Skeletal muscle tissue (tissue), 3 donors: ENCODE measurements at regions not wholly inside any gene's neighbourhood (a gene's known extent, or its start where the extent isn't known, plus 50 kb on each side); places are given as distances from the start of the nearest gene placed in this dataset.

Experiments used
- H3K27ac ChIP-seq: one replicate; pipeline ENCODE4 v1.7.0; 2013; ENCODE audit warnings: mild to moderate bottlenecking, low read depth, low read length, inconsistent platforms
- H3K27me3 ChIP-seq, 3 donors: one replicate each; pipeline ENCODE4 v1.7.0; 2013; ENCODE audit warnings: low read length in 3 of 3; ENCODE audit not compliant: control insufficient read depth in 3 of 3, insufficient read depth in 3 of 3
- H3K36me3 ChIP-seq, 3 donors: one replicate each; pipeline ENCODE4 v1.7.0; 2013; ENCODE audit warnings: low read length in 3 of 3; ENCODE audit not compliant: control insufficient read depth in 3 of 3, insufficient read depth in 3 of 3
- H3K4me1 ChIP-seq, 3 donors: one replicate each; pipeline ENCODE4 v1.7.0; 2013; ENCODE audit warnings: low read length in 3 of 3, mild to moderate bottlenecking in 3 of 3; ENCODE audit not compliant: control insufficient read depth in 3 of 3, insufficient read depth in 3 of 3
- H3K4me3 ChIP-seq, 3 donors: one replicate each; pipeline ENCODE4 v1.7.0; 2013; ENCODE audit warnings: low read length in 3 of 3
- H3K9ac ChIP-seq, 3 donors: one replicate each; pipeline ENCODE4 v1.7.0; 2013; ENCODE audit warnings: low read length in 3 of 3, mild to moderate bottlenecking in 3 of 3, moderate library complexity in 2 of 3, low read depth in 1 of 3
- H3K9me3 ChIP-seq, 3 donors: one replicate each; pipeline ENCODE4 v1.7.0; 2013; ENCODE audit warnings: low read length in 3 of 3; ENCODE audit not compliant: control insufficient read depth in 3 of 3
- donor health status: Osteomylitis.

DNA sequence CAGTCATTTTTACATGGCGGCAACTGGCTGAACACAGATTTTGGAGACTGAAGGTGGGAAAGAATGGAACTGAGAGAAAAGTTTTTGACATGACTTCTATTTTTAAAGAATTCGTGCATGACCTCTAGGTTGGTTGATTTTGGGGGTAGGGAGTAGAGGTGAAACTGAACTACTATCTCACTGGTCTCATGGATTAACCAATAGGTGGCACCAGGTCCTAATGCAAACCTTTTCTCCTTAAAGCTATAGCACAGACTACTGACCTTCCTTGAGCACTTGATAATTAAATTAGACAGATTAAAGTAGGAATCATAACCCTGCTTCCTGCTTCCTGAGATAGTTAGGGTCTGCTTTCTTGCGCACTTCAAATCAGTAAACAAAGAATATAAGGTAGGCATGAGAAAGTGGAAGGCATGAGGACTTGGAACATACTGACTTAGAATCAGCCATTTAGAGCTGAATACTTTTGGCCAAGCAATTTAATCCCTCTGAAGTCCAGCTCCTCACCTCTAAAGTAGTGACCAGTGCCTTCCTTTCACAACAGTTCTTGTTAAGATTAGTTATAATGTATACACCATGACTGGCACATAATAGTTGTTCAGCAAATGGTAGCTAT is 206.0 kb downstream of the CENPF start:
- H3K4me3 ChIP-seq: no peak overlapping the region
- H3K36me3 ChIP-seq: no peaks in the 10 kb centered on the region
- H3K27ac ChIP-seq: no peak overlapping the region
- H3K9me3 ChIP-seq: peaks cover 0 to 5% (median 2%) of the 10 kb centered on the region in 3 donors
- no peaks in the 10 kb centered on the region for H3K4me1 ChIP-seq
- H3K27me3 ChIP-seq: no peaks in the 10 kb centered on the region
- H3K9ac ChIP-seq: no peak overlapping the region

DNA sequence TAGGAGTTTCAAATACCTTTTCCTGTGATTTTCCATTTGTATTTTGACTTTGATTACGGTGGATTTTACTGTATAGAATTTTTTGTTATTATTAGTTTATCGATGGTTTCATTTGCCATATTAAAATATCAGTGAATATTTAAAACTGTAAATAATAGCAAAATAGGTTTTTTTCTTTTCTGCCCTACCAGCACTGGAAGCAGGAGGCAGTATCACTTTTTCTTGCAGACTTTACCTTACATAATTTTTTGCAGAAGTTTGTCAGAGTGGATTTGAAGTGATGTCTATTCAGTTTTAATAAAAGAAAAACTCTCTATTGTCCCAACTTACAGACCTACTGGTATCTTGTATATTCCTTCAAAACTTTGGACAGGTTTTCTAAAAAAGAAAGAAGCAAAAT is 213.6 kb downstream of the CENPF start:
- H3K4me3 ChIP-seq: no peak overlapping the region
- no peaks in the 10 kb centered on the region for H3K9me3 ChIP-seq
- no peak overlapping the region for H3K9ac ChIP-seq
- no peaks in the 10 kb centered on the region for H3K36me3 ChIP-seq
- no peak overlapping the region for H3K27ac ChIP-seq
- H3K4me1 ChIP-seq: no peaks in the 10 kb centered on the region
- H3K27me3 ChIP-seq: no peaks in the 10 kb centered on the region

DNA sequence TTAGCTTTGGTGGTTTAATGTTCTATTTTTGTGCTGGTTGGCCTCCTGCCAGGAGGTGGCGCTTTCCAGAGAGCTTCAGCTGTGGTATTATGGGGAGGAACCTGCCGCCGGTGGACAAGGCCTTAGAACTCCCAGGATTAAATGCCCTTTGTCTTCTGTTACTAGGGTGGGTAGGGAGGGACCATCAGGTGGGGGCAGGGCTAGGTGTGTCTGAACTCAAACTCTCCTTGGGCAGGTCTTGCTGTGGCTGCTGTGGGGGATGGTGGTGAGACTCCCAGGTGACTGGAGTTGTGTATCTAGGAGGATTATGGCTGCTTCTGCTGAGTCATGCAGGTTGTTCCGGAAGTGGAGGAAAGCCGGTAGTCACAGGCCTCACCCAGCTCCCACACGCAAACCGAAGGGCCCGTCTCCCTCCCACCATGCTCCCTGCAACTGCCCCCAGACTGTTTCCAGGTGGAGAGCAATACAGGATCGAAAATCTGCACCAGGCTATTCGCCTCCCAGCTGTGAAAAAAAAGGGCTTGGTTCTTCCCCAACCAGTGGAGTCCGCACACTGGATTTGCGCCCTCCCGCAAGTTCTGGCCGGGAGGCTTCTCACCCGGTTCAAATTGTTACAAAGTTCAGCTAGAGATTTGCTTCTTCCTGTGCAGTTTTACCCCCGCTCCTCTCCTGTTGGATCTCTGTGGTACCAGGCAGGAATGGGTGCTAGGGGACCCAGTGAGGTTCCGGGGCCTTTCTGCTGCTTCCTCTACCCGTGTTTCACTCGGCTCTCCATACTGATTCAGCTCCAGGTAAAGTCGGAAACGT is 220.5 kb downstream of the CENPF start:
- H3K9ac ChIP-seq: no peak overlapping the region
- H3K4me1 ChIP-seq: no peaks in the 10 kb centered on the region
- H3K9me3 ChIP-seq: peaks cover 0 to 4% (median 2%) of the 10 kb centered on the region in 3 donors
- no peak overlapping the region for H3K4me3 ChIP-seq
- no peaks in the 10 kb centered on the region for H3K27me3 ChIP-seq
- H3K27ac ChIP-seq: no peak overlapping the region
- H3K36me3 ChIP-seq: no peaks in the 10 kb centered on the region

DNA sequence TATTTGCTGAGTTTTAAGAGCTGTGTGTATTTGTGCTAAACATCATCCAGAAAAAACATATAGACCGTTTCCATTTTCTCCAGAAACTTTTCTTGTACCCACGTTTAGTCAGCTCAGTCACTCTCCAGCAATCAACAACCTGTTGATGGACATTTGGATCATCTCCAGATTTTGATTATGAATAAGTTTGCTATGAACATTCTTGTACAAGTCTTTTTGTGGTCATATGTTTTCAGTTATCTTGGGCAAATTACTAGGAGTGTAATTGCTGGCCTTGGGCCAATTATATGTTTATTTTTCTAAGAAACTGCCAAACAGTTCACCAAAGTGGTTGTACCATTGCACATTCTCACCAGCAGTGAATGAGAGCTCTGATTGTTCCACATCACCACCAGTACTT is 221.8 kb downstream of the CENPF start:
- Histone ChIP-seq H3K4me3 (no peak overlapping the region), H3K9me3 (peaks cover 0 to 4% (median 2%) of the 10 kb centered on the region in 3 donors), H3K9ac (no peak overlapping the region), H3K4me1 (no peaks in the 10 kb centered on the region), H3K27me3 (no peaks in the 10 kb centered on the region), H3K27ac (no peak overlapping the region), H3K36me3 (no peaks in the 10 kb centered on the region)

DNA sequence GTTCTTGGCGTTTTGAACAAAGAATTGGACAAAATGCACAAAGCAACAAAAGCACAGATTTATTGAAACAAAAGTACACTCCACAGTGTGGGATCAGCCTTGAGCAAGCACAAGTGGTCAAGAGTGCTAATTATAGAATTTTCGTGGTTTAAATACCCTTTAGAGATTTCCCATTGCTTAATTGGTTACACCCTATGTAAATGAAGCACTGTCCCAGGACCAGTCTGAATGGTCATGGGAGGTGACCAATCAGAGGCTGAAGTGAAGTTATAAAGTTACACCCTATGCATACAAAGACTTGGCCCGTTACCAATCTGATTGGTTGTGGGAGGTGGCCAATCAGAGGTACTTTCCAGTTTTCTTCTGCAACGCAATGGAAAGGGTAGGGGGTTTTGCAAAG is 223.6 kb downstream of the CENPF start:
- H3K36me3 ChIP-seq: no peaks in the 10 kb centered on the region
- peaks cover 0 to 4% (median 2%) of the 10 kb centered on the region in 3 donors for H3K9me3 ChIP-seq
- H3K4me1 ChIP-seq: no peaks in the 10 kb centered on the region
- no peak overlapping the region for H3K9ac ChIP-seq
- no peak overlapping the region for H3K27ac ChIP-seq
- H3K4me3 ChIP-seq: no peak overlapping the region
- no peaks in the 10 kb centered on the region for H3K27me3 ChIP-seq

DNA sequence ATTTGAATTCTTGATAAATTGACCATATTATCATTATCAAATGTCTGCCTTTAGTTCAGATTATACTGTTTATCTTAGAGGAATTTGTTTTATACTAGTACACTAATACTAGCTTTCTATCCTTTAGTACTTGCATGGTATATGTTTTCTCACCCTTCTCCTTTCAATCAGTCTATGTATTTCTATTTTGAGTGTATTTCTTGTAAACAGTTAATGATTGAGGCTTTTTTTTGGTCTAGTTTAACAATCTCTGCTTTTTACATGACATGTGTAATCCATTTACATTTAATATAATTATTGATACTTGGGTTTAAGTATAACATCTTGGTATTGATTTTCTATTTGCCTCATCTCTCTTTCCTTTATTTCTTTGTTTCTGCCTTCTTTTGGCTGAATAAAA is 224.9 kb downstream of the CENPF start:
- H3K27ac ChIP-seq: no peak overlapping the region

DNA sequence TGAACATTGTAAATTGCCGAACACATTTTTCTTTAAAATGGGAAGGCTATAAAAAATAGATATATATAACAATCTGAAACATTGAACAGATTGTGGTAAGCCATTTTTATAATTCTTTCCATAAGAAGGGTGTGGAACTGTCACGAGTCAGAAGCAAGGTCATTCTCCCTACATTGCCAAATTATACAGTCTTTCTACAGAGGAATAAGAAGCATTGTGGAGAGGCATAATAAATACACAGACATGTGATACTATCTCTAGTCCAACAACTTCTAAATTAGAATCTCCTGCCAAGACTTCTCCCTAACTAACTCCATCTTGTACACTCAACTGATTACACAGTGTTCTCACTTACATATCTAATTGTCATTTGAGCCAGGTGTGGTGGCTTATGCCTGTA is 227.9 kb downstream of the CENPF start:
- no peaks in the 10 kb centered on the region for H3K36me3 ChIP-seq
- H3K9ac ChIP-seq: no peak overlapping the region
- no peak overlapping the region for H3K27ac ChIP-seq
- no peaks in the 10 kb centered on the region for H3K4me1 ChIP-seq
- peaks cover 0 to 4% (median 2%) of the 10 kb centered on the region in 3 donors for H3K9me3 ChIP-seq
- no peaks in the 10 kb centered on the region for H3K27me3 ChIP-seq
- H3K4me3 ChIP-seq: no peak overlapping the region

More for the DNA sequence above, 224.9 kb downstream of the CENPF start:
- Histone ChIP-seq H3K4me1 (no peaks in the 10 kb centered on the region), H3K4me3 (no peak overlapping the region), H3K36me3 (no peaks in the 10 kb centered on the region), H3K9ac (no peak overlapping the region), H3K27me3 (no peaks in the 10 kb centered on the region), H3K9me3 (peaks cover 0 to 4% (median 2%) of the 10 kb centered on the region in 3 donors)

DNA sequence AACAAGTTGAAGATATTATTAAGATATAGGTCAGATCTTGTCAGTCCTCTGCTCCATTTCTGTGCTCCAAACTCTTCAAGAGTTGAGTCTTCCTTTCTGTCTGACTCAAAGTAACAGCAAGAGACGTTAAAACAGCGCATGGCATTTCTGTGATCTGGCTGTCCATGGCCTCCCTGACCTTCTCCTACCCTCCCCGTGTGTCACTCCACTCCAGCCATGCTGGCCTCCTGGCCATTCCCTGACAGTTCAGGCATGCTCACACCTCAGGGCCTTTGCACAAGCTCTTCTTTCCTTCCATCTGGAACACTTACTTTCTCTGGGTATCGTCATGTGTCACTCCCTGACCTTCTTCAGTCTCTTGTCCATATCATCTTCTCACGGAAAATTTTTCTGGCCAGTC is 229.0 kb downstream of the CENPF start:
- Histone ChIP-seq H3K9me3 (peaks cover 0 to 2% (median under 1%) of the 10 kb centered on the region in 3 donors), H3K36me3 (no peaks in the 10 kb centered on the region), H3K27ac (no peak overlapping the region), H3K9ac (no peak overlapping the region), H3K27me3 (no peaks in the 10 kb centered on the region), H3K4me1 (no peaks in the 10 kb centered on the region), H3K4me3 (no peak overlapping the region)

DNA sequence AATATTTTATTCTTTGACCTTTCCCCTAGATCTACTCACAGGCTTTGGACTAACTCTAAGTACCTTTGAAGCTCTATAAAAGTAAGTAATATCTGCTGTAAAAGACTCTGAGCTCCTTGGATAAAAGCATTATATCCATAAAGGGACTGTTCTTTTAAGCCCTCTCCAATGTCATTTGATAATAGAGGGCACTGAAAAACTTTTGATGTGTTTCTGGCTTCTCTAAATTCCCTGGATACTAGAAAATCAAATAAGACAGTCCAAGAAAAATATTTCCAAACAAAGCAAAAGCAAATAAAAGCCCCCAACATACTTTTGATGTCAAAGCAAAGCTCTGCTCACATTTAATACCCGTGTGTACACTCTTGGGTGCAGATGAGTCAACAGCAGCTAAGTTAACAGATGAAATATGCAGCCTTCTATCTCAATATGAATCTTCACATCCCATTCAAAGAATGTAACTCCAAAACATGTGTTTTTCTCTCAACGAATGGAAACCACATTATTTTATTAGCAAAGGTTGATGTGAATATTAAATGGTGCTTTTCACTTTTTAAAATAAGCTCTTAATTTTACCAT is 230.3 kb downstream of the CENPF start:
- no peak overlapping the region for H3K9ac ChIP-seq
- no peak overlapping the region for H3K27ac ChIP-seq
- H3K4me1 ChIP-seq: no peaks in the 10 kb centered on the region
- H3K27me3 ChIP-seq: no peaks in the 10 kb centered on the region
- H3K36me3 ChIP-seq: no peaks in the 10 kb centered on the region
- peaks cover 0 to 2% (median 0%) of the 10 kb centered on the region in 3 donors for H3K9me3 ChIP-seq
- no peak overlapping the region for H3K4me3 ChIP-seq

DNA sequence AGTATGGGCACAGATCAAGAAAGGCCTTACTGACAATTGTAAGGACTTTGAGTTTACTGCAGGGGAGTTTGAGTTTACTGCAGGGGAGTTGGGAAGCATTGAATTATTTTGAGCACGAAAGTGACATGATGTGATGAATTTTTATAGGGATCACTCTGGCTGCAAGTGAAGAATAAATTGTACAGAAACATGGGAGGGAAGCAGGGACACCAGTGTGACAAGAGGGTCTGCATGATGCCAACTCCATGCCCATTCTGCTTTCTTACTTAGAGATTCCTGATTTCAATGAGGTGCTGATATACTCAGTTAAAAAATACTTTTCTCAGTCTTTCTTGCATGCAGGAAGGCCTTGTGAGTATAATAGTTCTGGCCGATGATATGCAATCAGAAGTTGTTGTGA is 234.4 kb downstream of the CENPF start:
- Histone ChIP-seq H3K27me3 (no peaks in the 10 kb centered on the region), H3K27ac (no peak overlapping the region), H3K4me3 (no peak overlapping the region), H3K36me3 (no peaks in the 10 kb centered on the region), H3K9me3 (no peaks in the 10 kb centered on the region), H3K4me1 (no peaks in the 10 kb centered on the region), H3K9ac (no peak overlapping the region)
